SK-N-SH (cell line): ENCODE measurements at regions not wholly inside any gene's neighbourhood (a gene's known extent, or its start where the extent isn't known, plus 50 kb on each side); places are given as distances from the start of the nearest gene placed in this dataset.

Experiments used
- CTCF ChIA-PET: fragments of 300-600, 350-600 bp; formaldehyde crosslinking; extraction: SDS; loops from one replicate; lab custom pipeline; 2021; lab: Yijun Ruan, JAX
- POLR2A ChIA-PET: fragments of 350-600 bp; sonication (Branson Sonifier 250); formaldehyde crosslinking; extraction: SDS; loops from one replicate; lab custom pipeline; 2020; ENCODE audit warnings: antibody characterized with exemption, inconsistent platforms; lab: Yijun Ruan, JAX
- DNase-seq: peaks from one replicate; pipeline ENCODE4 v3.0.0; 2012
- H2AFZ ChIP-seq: fragments of 200-600 bp; sonication (generic); 2 replicates; pipeline ENCODE4 v1.8.1; 2016; ENCODE audit warnings: antibody characterized with exemption, mild to moderate bottlenecking, low read depth
- H3F3A ChIP-seq: fragments of 200-600 bp; sonication (generic); replicated peaks from 2 replicates; pipeline ENCODE3; 2016; ENCODE audit warnings: antibody characterized with exemption, mild to moderate bottlenecking; ENCODE audit not compliant: insufficient read depth
- H3K27ac ChIP-seq, 2 experiments: fragments of 200-500 bp in 1 of 2; fragments of 200-600 bp in 1 of 2; sonication (Bioruptor generic) in 1 of 2; sonication (generic), shearing (Covaris generic) in 1 of 2; 2 replicates each; pipeline versions ENCODE4 v1.5.1 to v1.6.1; 2014 to 2016; ENCODE audit warnings: low read depth in 2 of 2, inconsistent platforms in 1 of 2, low read length in 1 of 2, mild to moderate bottlenecking in 1 of 2, mixed read lengths in 1 of 2
- H3K27me3 ChIP-seq: fragments of 200-600 bp; sonication (generic), shearing (Covaris generic); 2 replicates; pipeline ENCODE4 v1.6.1; 2016; ENCODE audit warnings: mixed run types; ENCODE audit not compliant: insufficient read depth
- H3K36me3 ChIP-seq, 2 experiments: fragments of 200-500 bp in 1 of 2; fragments of 200-600 bp in 1 of 2; sonication (Bioruptor generic) in 1 of 2; sonication (generic) in 1 of 2; replicated peaks in 1 of 2; 2 replicates each; pipeline versions ENCODE3 to v1.5.1; 2014 to 2016; ENCODE audit warnings: low read length in 1 of 2, mild to moderate bottlenecking in 1 of 2; ENCODE audit not compliant: insufficient read depth in 2 of 2, control insufficient read depth in 1 of 2
- H3K4me1 ChIP-seq, 2 experiments: fragments of 200-500 bp in 1 of 2; fragments of 200-600 bp in 1 of 2; sonication (Bioruptor generic) in 1 of 2; sonication (generic), shearing (Covaris generic) in 1 of 2; 2 replicates each; pipeline versions ENCODE4 v1.5.1 to v1.6.1; 2014 to 2016; ENCODE audit warnings: low read depth in 1 of 2, low read length in 1 of 2, mixed run types in 1 of 2; ENCODE audit not compliant: insufficient read depth in 2 of 2, control insufficient read depth in 1 of 2
- H3K4me2 ChIP-seq: fragments of 200-600 bp; sonication (generic), shearing (Covaris generic); 2 replicates; pipeline ENCODE4 v1.6.1; 2017; ENCODE audit warnings: mixed run types
- H3K4me3 ChIP-seq, 2 experiments: fragments of 200-500 bp in 1 of 2; fragments of 200-600 bp in 1 of 2; sonication (Bioruptor generic) in 1 of 2; sonication (generic), shearing (Covaris generic) in 1 of 2; 2 replicates each; pipeline versions ENCODE4 v1.5.1 to v1.8.1; 2014 to 2016; ENCODE audit warnings: low read depth in 2 of 2, inconsistent platforms in 1 of 2, low read length in 1 of 2, mild to moderate bottlenecking in 1 of 2, mixed read lengths in 1 of 2, moderate library complexity in 1 of 2
- H3K79me2 ChIP-seq: fragments of 200-600 bp; sonication (generic); 2 replicates; pipeline ENCODE4 v1.8.1; 2017; ENCODE audit warnings: mild to moderate bottlenecking; ENCODE audit not compliant: insufficient read depth
- H3K9ac ChIP-seq: fragments of 200-600 bp; sonication (generic); 2 replicates; pipeline ENCODE4 v1.6.1; 2017; ENCODE audit warnings: mixed run types
- H3K9me2 ChIP-seq: fragments of 200-600 bp; sonication (generic); 2 replicates; pipeline ENCODE4 v1.6.1; 2017; ENCODE audit warnings: mixed run types
- H3K9me3 ChIP-seq: fragments of 200-600 bp; sonication (generic); 2 replicates; pipeline ENCODE4 v1.6.1; 2017; ENCODE audit warnings: mixed run types, mild to moderate bottlenecking, moderate library complexity
- H4K20me1 ChIP-seq: fragments of 200-600 bp; sonication (generic); 2 replicates; pipeline ENCODE4 v1.6.1; 2017; ENCODE audit warnings: mild to moderate bottlenecking, mixed run types; ENCODE audit not compliant: insufficient read depth
- ELF1 ChIP-seq: IDR thresholded peaks from 2 replicates; pipeline ENCODE4 v1.4.0; 2012
- FOSL2 ChIP-seq: IDR thresholded peaks from 2 replicates; pipeline ENCODE4 v1.4.0; 2012; ENCODE audit warnings: low read depth, mild to moderate bottlenecking, moderate library complexity, borderline replicate concordance
- FOXM1 ChIP-seq: IDR thresholded peaks from 2 replicates; pipeline ENCODE4 v1.4.0; 2012; ENCODE audit warnings: low read depth, mild to moderate bottlenecking
- GATA2 ChIP-seq: sonication (generic); formaldehyde crosslinking; IDR thresholded peaks from 2 replicates; pipeline ENCODE4 v1.5.0; 2020; ENCODE audit warnings: mild to moderate bottlenecking, missing genetic modification reagents
- RAD21 ChIP-seq: IDR thresholded peaks from 2 replicates; pipeline ENCODE4 v1.6.1; 2012; ENCODE audit warnings: mild to moderate bottlenecking, low read length
- RCOR1 ChIP-seq: fragments of 150-350 bp; IDR thresholded peaks from 2 replicates; pipeline ENCODE4 v1.6.1; 2017; ENCODE audit warnings: antibody characterized with exemption, low read length
- RFX5 ChIP-seq: IDR thresholded peaks from 2 replicates; pipeline ENCODE4 v1.6.1; 2012; ENCODE audit warnings: mild to moderate bottlenecking, improper control_type of control experiment, low read length
- RXRA ChIP-seq: IDR thresholded peaks from 2 replicates; pipeline ENCODE4 v1.4.0; 2012; ENCODE audit warnings: low read depth, mild to moderate bottlenecking, borderline replicate concordance
- SMC3 ChIP-seq: IDR thresholded peaks from 2 replicates; pipeline ENCODE4 v1.6.1; 2012; ENCODE audit warnings: low read depth, low read length, improper control_type of control experiment
- TCF12 ChIP-seq: IDR thresholded peaks from 2 replicates; pipeline ENCODE4 v1.4.0; 2012
- WGBS: methylation state at CpG from one replicate; pipeline ENCODE4 v1.1.6; 2017; ENCODE audit warnings: low lambda C conversion rate; 5-methylcytosine and 5-hydroxymethylcytosine counted together
- TF ChIP-seq, protein P1 (sequence below): IDR thresholded peaks from 2 replicates; pipeline ENCODE4 v1.4.0; 2012; ENCODE audit warnings: low read depth, borderline replicate concordance
- TF ChIP-seq, protein P2 (sequence below): IDR thresholded peaks from 2 replicates; pipeline ENCODE4; 2012

DNA sequence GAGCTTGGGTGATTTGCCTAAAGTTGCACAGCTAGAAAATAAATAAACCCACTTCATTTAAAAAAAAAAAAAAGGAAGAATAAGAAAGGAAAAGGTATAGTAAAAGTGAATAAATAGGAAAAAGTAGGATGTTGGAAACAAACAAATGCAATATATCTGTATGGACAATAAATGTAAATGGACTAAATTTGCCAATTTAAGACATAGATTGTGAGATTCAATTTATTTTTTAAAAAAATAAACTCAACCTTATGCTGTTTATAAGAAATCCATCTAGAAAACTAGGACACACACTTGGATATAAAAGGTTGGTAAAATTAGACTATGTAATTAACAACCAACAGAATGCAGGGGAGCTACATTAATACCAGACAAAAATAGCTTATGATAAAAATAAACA lies 300.0 kb downstream of the AJAP1 start:
- POLR2A ChIA-PET, result no interaction called here

DNA sequence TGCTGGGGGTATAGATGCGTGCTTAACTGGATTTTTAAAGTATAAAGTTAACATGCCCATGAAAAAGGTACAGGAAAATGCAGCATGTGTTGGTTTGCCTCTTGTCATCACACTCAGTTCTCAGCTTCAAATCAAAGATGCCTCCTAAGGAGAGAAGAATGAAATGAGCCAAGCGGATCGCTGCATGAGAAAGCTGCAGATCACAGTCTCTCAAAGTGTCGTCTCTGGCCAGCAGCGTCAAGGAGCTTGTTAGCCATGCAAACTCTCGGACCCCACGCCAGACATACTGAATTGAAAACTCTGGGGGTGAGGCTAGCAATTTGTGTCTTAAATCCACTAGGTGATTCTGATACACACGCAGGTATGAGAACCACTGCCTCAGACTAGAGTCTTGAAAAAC lies 297.2 kb downstream of the AJAP1 start:
- Histone ChIP-seq H3K9ac (no peak overlapping the region), H3K27me3 (no peaks in the 10 kb centered on the region), H4K20me1 (no peaks in the 10 kb centered on the region), H3K9me2 (no peaks in the 10 kb centered on the region), H3K36me3 (no peaks in the 10 kb centered on the region), H3K79me2 (no peaks in the 10 kb centered on the region), H3K4me1 (no peaks in the 10 kb centered on the region), H3K4me2 (no peak overlapping the region), H3K4me3 (no peak overlapping the region), H3K9me3 (0 out of 2 replicates have a peak, but pooled peaks cover 6% of the 10 kb centered on the region), H2AFZ (no peak overlapping the region), H3K27ac (no peak overlapping the region), H3F3A (no peaks in the 10 kb centered on the region)
- TF ChIP-seq, protein P1, sequence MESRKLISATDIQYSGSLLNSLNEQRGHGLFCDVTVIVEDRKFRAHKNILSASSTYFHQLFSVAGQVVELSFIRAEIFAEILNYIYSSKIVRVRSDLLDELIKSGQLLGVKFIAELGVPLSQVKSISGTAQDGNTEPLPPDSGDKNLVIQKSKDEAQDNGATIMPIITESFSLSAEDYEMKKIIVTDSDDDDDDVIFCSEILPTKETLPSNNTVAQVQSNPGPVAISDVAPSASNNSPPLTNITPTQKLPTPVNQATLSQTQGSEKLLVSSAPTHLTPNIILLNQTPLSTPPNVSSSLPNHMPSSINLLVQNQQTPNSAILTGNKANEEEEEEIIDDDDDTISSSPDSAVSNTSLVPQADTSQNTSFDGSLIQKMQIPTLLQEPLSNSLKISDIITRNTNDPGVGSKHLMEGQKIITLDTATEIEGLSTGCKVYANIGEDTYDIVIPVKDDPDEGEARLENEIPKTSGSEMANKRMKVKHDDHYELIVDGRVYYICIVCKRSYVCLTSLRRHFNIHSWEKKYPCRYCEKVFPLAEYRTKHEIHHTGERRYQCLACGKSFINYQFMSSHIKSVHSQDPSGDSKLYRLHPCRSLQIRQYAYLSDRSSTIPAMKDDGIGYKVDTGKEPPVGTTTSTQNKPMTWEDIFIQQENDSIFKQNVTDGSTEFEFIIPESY, result no peak
- TF ChIP-seq FOSL2 (no peak), RXRA (no peak), FOXM1 (no peak), RAD21 (no peak), RFX5 (no peak), GATA2 (CRISPR knock-in tag) (no peak), TCF12 (no peak), SMC3 (no peak), ELF1 (no peak)
- TF ChIP-seq, protein P2, sequence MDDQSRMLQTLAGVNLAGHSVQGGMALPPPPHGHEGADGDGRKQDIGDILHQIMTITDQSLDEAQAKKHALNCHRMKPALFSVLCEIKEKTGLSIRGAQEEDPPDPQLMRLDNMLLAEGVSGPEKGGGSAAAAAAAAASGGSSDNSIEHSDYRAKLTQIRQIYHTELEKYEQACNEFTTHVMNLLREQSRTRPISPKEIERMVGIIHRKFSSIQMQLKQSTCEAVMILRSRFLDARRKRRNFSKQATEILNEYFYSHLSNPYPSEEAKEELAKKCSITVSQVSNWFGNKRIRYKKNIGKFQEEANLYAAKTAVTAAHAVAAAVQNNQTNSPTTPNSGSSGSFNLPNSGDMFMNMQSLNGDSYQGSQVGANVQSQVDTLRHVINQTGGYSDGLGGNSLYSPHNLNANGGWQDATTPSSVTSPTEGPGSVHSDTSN, result no peak
- POLR2A ChIA-PET, result no interaction called here
- CTCF ChIA-PET, result no interaction called here
- 45% methylated on average over 6 of the region's 8 CpGs for WGBS
- DNase-seq, result no peak

More for the DNA sequence above, 300.0 kb downstream of the AJAP1 start:
- no peak overlapping the region for H3K27ac ChIP-seq
- H2AFZ ChIP-seq, result no peak overlapping the region
- 0 out of 2 replicates have a peak, but pooled peaks cover 6% of the 10 kb centered on the region for H3K9me3 ChIP-seq
- no peaks in the 10 kb centered on the region for H3K9me2 ChIP-seq
- no peaks in the 10 kb centered on the region for H3K36me3 ChIP-seq
- no peaks in the 10 kb centered on the region for H3K27me3 ChIP-seq
- CTCF ChIA-PET, result no interaction called here
- H3F3A ChIP-seq, result no peaks in the 10 kb centered on the region
- H3K9ac ChIP-seq, result no peak overlapping the region
- TF ChIP-seq RCOR1, result no peak
- TF ChIP-seq, protein P2, result no peak
- no peak overlapping the region for H3K4me3 ChIP-seq
- H4K20me1 ChIP-seq, result no peaks in the 10 kb centered on the region
- no peaks in the 10 kb centered on the region for H3K4me1 ChIP-seq
- H3K4me2 ChIP-seq, result no peak overlapping the region
- no peaks in the 10 kb centered on the region for H3K79me2 ChIP-seq
- no peak for DNase-seq
